Osteoblast (primary cell): ENCODE measurements at regions not wholly inside any gene's neighbourhood (a gene's known extent, or its start where the extent isn't known, plus 50 kb on each side); places are given as distances from the start of the nearest gene placed in this dataset.
"Not testable (repeated sequence)": the region's sequence is repeated elsewhere in the genome, so short reads cannot be mapped to it uniquely, and the experiment has no call there.

Experiments
- DNase-seq: peaks from one replicate; pipeline ENCODE4 v3.0.0; 2011; ENCODE audit warnings: low spot score, mixed read lengths; ENCODE audit not compliant: insufficient read length; ENCODE audit errors: missing footprints
- H2AFZ ChIP-seq: 2 replicates; pipeline ENCODE4 v1.6.0; 2011; ENCODE audit warnings: mild to moderate bottlenecking, low read length
- H3K27ac ChIP-seq: 2 replicates; pipeline ENCODE4 v1.5.1; 2011; ENCODE audit warnings: mild to moderate bottlenecking, low read depth, low read length, moderate library complexity
- H3K27me3 ChIP-seq: 2 replicates; pipeline ENCODE4 v1.6.0; 2012; ENCODE audit warnings: mild to moderate bottlenecking, control low read depth, inconsistent platforms, low read length, moderate library complexity; ENCODE audit not compliant: insufficient read depth
- H3K36me3 ChIP-seq: 2 replicates; pipeline ENCODE4 v1.5.1; 2011; ENCODE audit warnings: mild to moderate bottlenecking, low read length, control low read depth, moderate library complexity; ENCODE audit not compliant: insufficient read depth
- H3K4me1 ChIP-seq: 2 replicates; pipeline ENCODE4 v1.5.1; 2011; ENCODE audit warnings: mild to moderate bottlenecking, low read length, control low read depth, moderate library complexity; ENCODE audit not compliant: insufficient read depth
- H3K4me2 ChIP-seq: 2 replicates; pipeline ENCODE4 v1.6.0; 2011; ENCODE audit warnings: mild to moderate bottlenecking, low read length; ENCODE audit not compliant: insufficient read depth
- H3K4me3 ChIP-seq: fragments of 200-600 bp; sonication (generic); 3 replicates; pipeline ENCODE4 v1.5.1; 2012; ENCODE audit warnings: mild to moderate bottlenecking, low read length, inconsistent platforms; ENCODE audit not compliant: insufficient read depth
- H3K79me2 ChIP-seq: 2 replicates; pipeline ENCODE4 v1.6.0; 2012; ENCODE audit warnings: mild to moderate bottlenecking, low read length, control low read depth, inconsistent platforms; ENCODE audit not compliant: insufficient read depth
- H3K9me3 ChIP-seq: 2 replicates; pipeline ENCODE4 v1.5.1; 2011; ENCODE audit warnings: low read depth, low read length, control low read depth
- H4K20me1 ChIP-seq: 2 replicates; pipeline ENCODE4 v1.6.0; 2012; ENCODE audit warnings: mild to moderate bottlenecking, low read length, control low read depth; ENCODE audit not compliant: insufficient read depth
- CTCF ChIP-seq: IDR thresholded peaks from 2 replicates; pipeline ENCODE4 v1.5.1; 2011; ENCODE audit warnings: mild to moderate bottlenecking, low read depth, low read length, moderate library complexity; ENCODE audit errors: extremely low read depth

DNA sequence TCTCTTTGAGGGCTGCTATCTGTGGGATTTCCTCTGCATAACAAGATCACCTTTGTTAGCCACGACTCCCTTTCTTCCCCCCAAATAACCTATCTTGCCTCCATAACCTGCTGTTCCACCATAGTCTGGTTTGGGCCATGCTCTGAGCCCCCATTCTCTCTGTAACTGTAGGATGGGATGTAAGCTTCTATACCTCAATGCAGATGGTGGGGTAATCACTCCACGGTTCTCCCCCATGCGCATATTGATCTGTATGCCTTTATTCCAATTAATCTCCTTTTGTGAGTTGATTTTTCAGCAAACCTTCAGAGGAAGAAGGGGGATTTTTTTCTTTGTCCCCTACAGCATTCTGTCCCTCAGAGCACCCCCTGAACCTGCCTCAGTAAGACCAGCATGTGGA, 170.1 kb upstream of the IRF2BP2 start:
- peak; percentile 38 for DNase-seq
- no peak for TF ChIP-seq CTCF
- Histone ChIP-seq H3K36me3 (no peaks in the 10 kb centered on the region), H3K79me2 (no peaks in the 10 kb centered on the region), H3K4me3 (no peak overlapping the region), H3K27me3 (peaks cover 64% of the 10 kb centered on the region), H3K9me3 (no peaks in the 10 kb centered on the region), H2AFZ (no peak overlapping the region), H3K4me2 (no peak overlapping the region), H3K4me1 (no peaks in the 10 kb centered on the region), H4K20me1 (no peaks in the 10 kb centered on the region), H3K27ac (no peak overlapping the region)

GRCh38 chr1:234779600-234779999, 169.6 kb upstream of the IRF2BP2 start:
- H3K27ac ChIP-seq, H3K9me3 ChIP-seq, H4K20me1 ChIP-seq, DNase-seq, H3K4me1 ChIP-seq, H3K4me2 ChIP-seq, H2AFZ ChIP-seq, H3K79me2 ChIP-seq, H3K4me3 ChIP-seq, H3K36me3 ChIP-seq: not testable (repeated sequence)
- peaks cover 64% of the 10 kb centered on the region for H3K27me3 ChIP-seq

- H3K4me2 ChIP-seq = no peak overlapping the region
- TF ChIP-seq CTCF = no peak
- H3K4me1 ChIP-seq = no peaks in the 10 kb centered on the region
- H3K36me3 ChIP-seq = no peaks in the 10 kb centered on the region
- H3K9me3 ChIP-seq = no peaks in the 10 kb centered on the region
- H4K20me1 ChIP-seq = no peaks in the 10 kb centered on the region
- H3K79me2 ChIP-seq = no peaks in the 10 kb centered on the region
- no peak overlapping the region for H3K4me3 ChIP-seq
- H2AFZ ChIP-seq = no peak overlapping the region
- no peak overlapping the region for H3K27ac ChIP-seq
- peaks cover 64% of the 10 kb centered on the region for H3K27me3 ChIP-seq
- no peak for DNase-seq
Measured at GRCh38 chr1:234779160-234779538, 169.2 kb upstream of the IRF2BP2 start.

- H3K27ac ChIP-seq = no peak overlapping the region
- no peak overlapping the region for H2AFZ ChIP-seq
- no peak overlapping the region for H3K4me2 ChIP-seq
- no peak overlapping the region for H3K4me3 ChIP-seq
- no peaks in the 10 kb centered on the region for H3K9me3 ChIP-seq
- no peaks in the 10 kb centered on the region for H3K4me1 ChIP-seq
- H3K36me3 ChIP-seq = no peaks in the 10 kb centered on the region
- TF ChIP-seq CTCF = no peak
- peaks cover 64% of the 10 kb centered on the region for H3K27me3 ChIP-seq
- peak; percentile 77 for DNase-seq
- no peaks in the 10 kb centered on the region for H4K20me1 ChIP-seq
- H3K79me2 ChIP-seq = no peaks in the 10 kb centered on the region
Measured at GRCh38 chr1:234778221-234779159, 168.5 kb upstream of the IRF2BP2 start.
